Progenitor cell of endocrine pancreas (in vitro differentiated cells): ENCODE measurements at regions not wholly inside any gene's neighbourhood (a gene's known extent, or its start where the extent isn't known, plus 50 kb on each side); places are given as distances from the start of the nearest gene placed in this dataset.

Experiments
- DNase-seq: peaks from one replicate; pipeline ENCODE4 v3.0.0; 2021; ENCODE audit warnings: low spot score; ENCODE audit not compliant: unreplicated experiment
- H3K27ac Mint-ChIP-seq: 2 replicates; pipeline ENCODE4 v1.8.0; 2021; ENCODE audit warnings: mild to moderate bottlenecking, moderate library complexity, mixed read lengths
- H3K27me3 Mint-ChIP-seq: 2 replicates; pipeline ENCODE4 v1.8.0; 2021; ENCODE audit warnings: mixed read lengths
- H3K36me3 Mint-ChIP-seq: 2 replicates; pipeline ENCODE4 v1.8.0; 2022; ENCODE audit warnings: mixed read lengths; ENCODE audit not compliant: insufficient read depth
- H3K4me1 Mint-ChIP-seq: 2 replicates; pipeline ENCODE4 v1.8.0; 2021; ENCODE audit warnings: low read depth, mixed read lengths
- H3K4me3 Mint-ChIP-seq: 2 replicates; pipeline ENCODE4 v1.8.0; 2021; ENCODE audit warnings: low read depth, mild to moderate bottlenecking, moderate library complexity, mixed read lengths
- H3K9me3 Mint-ChIP-seq: 2 replicates; pipeline ENCODE4 v1.8.0; 2021; ENCODE audit warnings: low read depth, mixed read lengths
- CTCF ChIP-seq: fragments of 200-600 bp; sonication (generic); IDR thresholded peaks from one replicate; pipeline ENCODE4 v1.5.0; 2021; ENCODE audit warnings: antibody characterized with exemption, mild to moderate bottlenecking; ENCODE audit not compliant: unreplicated experiment

- H3K9me3 Mint-ChIP-seq: no peaks in the 10 kb centered on the region
- peaks cover 22% of the 10 kb centered on the region for H3K27me3 Mint-ChIP-seq
- no peak for TF ChIP-seq CTCF
- H3K4me1 Mint-ChIP-seq: no peaks in the 10 kb centered on the region
- H3K27ac Mint-ChIP-seq: no peak overlapping the region
- H3K36me3 Mint-ChIP-seq: no peaks in the 10 kb centered on the region
- DNase-seq: no peak
- H3K4me3 Mint-ChIP-seq: no peak overlapping the region
Measured at GRCh38 chr20:60313191-60313590, 355.0 kb downstream of the CDH26 start.

GRCh38 chr20:60313614-60314013 is 355.4 kb downstream of the CDH26 start:
- Mint-ChIP-seq H3K4me1 (no peaks in the 10 kb centered on the region), H3K4me3 (no peak overlapping the region), H3K36me3 (no peaks in the 10 kb centered on the region), H3K27ac (no peak overlapping the region), H3K27me3 (peaks cover 22% of the 10 kb centered on the region), H3K9me3 (no peaks in the 10 kb centered on the region)
- DNase-seq: no peak
- no peak for TF ChIP-seq CTCF

- Mint-ChIP-seq H3K27me3 (peaks cover 28% of the 10 kb centered on the region), H3K4me1 (no peaks in the 10 kb centered on the region), H3K27ac (no peak overlapping the region), H3K9me3 (no peaks in the 10 kb centered on the region), H3K36me3 (no peaks in the 10 kb centered on the region), H3K4me3 (no peak overlapping the region)
- no peak for DNase-seq
- no peak for TF ChIP-seq CTCF
Measured at GRCh38 chr20:60314727-60315126, 356.5 kb downstream of the CDH26 start.

GRCh38 chr20:60316476-60317158 is 358.4 kb downstream of the CDH26 start:
- no peaks in the 10 kb centered on the region for H3K4me1 Mint-ChIP-seq
- TF ChIP-seq CTCF: no peak
- no peaks in the 10 kb centered on the region for H3K36me3 Mint-ChIP-seq

GRCh38 chr20:60317401-60317800 is 359.2 kb downstream of the CDH26 start:
- Mint-ChIP-seq H3K4me3 (no peak overlapping the region), H3K36me3 (no peaks in the 10 kb centered on the region), H3K27ac (no peak overlapping the region), H3K27me3 (peaks cover 24% of the 10 kb centered on the region), H3K9me3 (no peaks in the 10 kb centered on the region), H3K4me1 (no peaks in the 10 kb centered on the region)
- DNase-seq: no peak
- no peak for TF ChIP-seq CTCF

More at GRCh38 chr20:60316476-60317158, 358.4 kb downstream of the CDH26 start:
- no peak overlapping the region for H3K4me3 Mint-ChIP-seq
- no peak for DNase-seq
- H3K27ac Mint-ChIP-seq: no peak overlapping the region
- H3K27me3 Mint-ChIP-seq: peaks cover 27% of the 10 kb centered on the region
- no peaks in the 10 kb centered on the region for H3K9me3 Mint-ChIP-seq
